Caco-2 (cell line): ENCODE measurements at regions not wholly inside any gene's neighbourhood (a gene's known extent, or its start where the extent isn't known, plus 50 kb on each side); places are given as distances from the start of the nearest gene placed in this dataset.

Experiments used
- BruUV-seq: library from RNA; stranded (reverse); fragments of 400-500 nt; replicated peaks from 2 replicates; lab custom pipeline; 2021; lab: Mats Ljungman, UMichigan
- CTCF ChIA-PET: fragments of 300-600 bp; sonication (Branson Sonifier 250); formaldehyde crosslinking; loops from one replicate; lab custom pipeline; 2022; ENCODE audit warnings: antibody characterized with exemption; lab: Charles Lee
- POLR2A ChIA-PET: fragments of 300-600 bp; sonication (Branson Sonifier 250); formaldehyde crosslinking; loops from one replicate; lab custom pipeline; 2022; ENCODE audit warnings: antibody characterized with exemption; lab: Charles Lee
- DNase-seq, 2 experiments: peaks; one replicate each; pipeline versions ENCODE4 v3.0.0 to v3.0.0-alpha.2; 2020 to 2022
- H3K27me3 ChIP-seq: replicated peaks from 2 replicates; pipeline ENCODE4 v1.6.0; 2011; ENCODE audit warnings: low read length; ENCODE audit not compliant: control insufficient read depth, insufficient read depth
- H3K36me3 ChIP-seq: 2 replicates; pipeline ENCODE4 v1.5.1; 2011; ENCODE audit warnings: low read length; ENCODE audit not compliant: control insufficient read depth, insufficient read depth
- H3K4me1 ChIP-seq: fragments of 250-450 bp; sonication (Bioruptor Pico); 2 replicates; pipeline ENCODE4 v1.5.1; 2020; ENCODE audit warnings: mild to moderate bottlenecking
- H3K4me3 ChIP-seq: 2 replicates; pipeline ENCODE4 v1.5.1; 2011; ENCODE audit warnings: low read depth, mild to moderate bottlenecking, control low read depth, low read length
- H3K9me3 ChIP-seq: fragments of 250-450 bp; sonication (Bioruptor Pico); 2 replicates; pipeline ENCODE4 v1.5.1; 2020; ENCODE audit warnings: mild to moderate bottlenecking, moderate library complexity
- H3K27ac Mint-ChIP-seq: one replicate; pipeline ENCODE4 v1.8.0; 2022; ENCODE audit warnings: mixed read lengths; ENCODE audit not compliant: unreplicated experiment
- H3K27me3 Mint-ChIP-seq: one replicate; pipeline ENCODE4 v1.8.0; 2022; ENCODE audit warnings: mixed read lengths; ENCODE audit not compliant: insufficient read depth, unreplicated experiment
- H3K36me3 Mint-ChIP-seq: one replicate; pipeline ENCODE4 v1.8.0; 2022; ENCODE audit warnings: mild to moderate bottlenecking, mixed read lengths; ENCODE audit not compliant: insufficient read depth, unreplicated experiment
- H3K4me1 Mint-ChIP-seq: one replicate; pipeline ENCODE4 v1.8.0; 2022; ENCODE audit warnings: low read depth, mixed read lengths; ENCODE audit not compliant: unreplicated experiment
- H3K4me3 Mint-ChIP-seq: one replicate; pipeline ENCODE4 v1.8.0; 2022; ENCODE audit warnings: mild to moderate bottlenecking, moderate library complexity, mixed read lengths; ENCODE audit not compliant: unreplicated experiment
- H3K9me3 Mint-ChIP-seq: one replicate; pipeline ENCODE4 v1.8.0; 2022; ENCODE audit warnings: mixed read lengths; ENCODE audit not compliant: unreplicated experiment
- CTCF ChIP-seq, 2 experiments: fragments of 200-600 bp in 1 of 2; IDR thresholded peaks; 1 replicate in 1 of 2; 2 replicates in 1 of 2; pipeline versions ENCODE4 v1.5.1 to v1.8.0; 2011 to 2022; ENCODE audit warnings: antibody characterized with exemption in 1 of 2, control low read depth in 1 of 2, inconsistent platforms in 1 of 2, low read depth in 1 of 2, low read length in 1 of 2, mild to moderate bottlenecking in 1 of 2, moderate library complexity in 1 of 2; ENCODE audit not compliant: insufficient read depth in 1 of 2, severe bottlenecking in 1 of 2, unreplicated experiment in 1 of 2
- intact Hi-C: fragments of 100-400 bp; cut with micrococcal nuclease; formaldehyde crosslinking; loops from one replicate; pipeline ENCODE4 v1.10.0; 2022; ENCODE audit not compliant: unreplicated experiment

DNA sequence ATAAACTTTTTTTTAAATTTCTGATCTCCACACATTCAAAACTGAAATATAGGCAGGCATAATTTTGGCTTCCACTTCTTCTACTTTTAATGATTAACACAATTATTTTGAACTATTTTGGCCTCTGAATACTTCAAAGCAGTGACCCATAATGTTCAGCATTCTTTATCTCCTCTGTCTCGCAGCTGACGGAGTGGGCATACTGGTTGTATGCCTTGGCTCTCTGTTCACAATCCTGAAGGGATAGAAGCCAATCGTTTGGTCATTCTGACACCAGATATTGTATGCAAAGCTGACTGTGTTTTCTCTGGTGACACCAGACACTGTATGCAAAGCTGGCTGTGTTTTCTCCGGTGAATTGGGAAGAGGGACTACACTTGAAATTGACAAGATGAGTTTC, 833.0 kb downstream of the EFNB2 start:
- DNase-seq: peak; percentile 37
- Mint-ChIP-seq H3K4me1 (peaks cover 8% of the 10 kb centered on the region), H3K4me3 (peak overlapping the region; percentile 32), H3K27ac (no peak overlapping the region), H3K9me3 (peaks cover 10% of the 10 kb centered on the region), H3K36me3 (no peaks in the 10 kb centered on the region), H3K27me3 (no peaks in the 10 kb centered on the region)
- ChIA-PET POLR2A (no interaction called here), CTCF (no interaction called here)
- Histone ChIP-seq H3K36me3 (no peaks in the 10 kb centered on the region), H3K4me3 (no peak overlapping the region), H3K27me3 (no peaks in the 10 kb centered on the region), H3K4me1 (peaks cover 7% of the 10 kb centered on the region; the same call in 1 of the 2 replicates), H3K9me3 (peaks cover 5% of the 10 kb centered on the region; the same call in 1 of the 2 replicates)
- TF ChIP-seq CTCF (IDR thresholded peaks at IDR 0.05; ENCODE audit: insufficient read depth in 1 of 2, low read depth in 1 of 2, low read length in 1 of 2, severe bottlenecking in 1 of 2, unreplicated experiment in 1 of 2): no peak
- intact Hi-C loops: loop anchor here (2.0 kb wide), 1 partner anchor 114 kb away; no protein-coding TSS in a partner anchor
- BruUV-seq: no TSS peak

DNA sequence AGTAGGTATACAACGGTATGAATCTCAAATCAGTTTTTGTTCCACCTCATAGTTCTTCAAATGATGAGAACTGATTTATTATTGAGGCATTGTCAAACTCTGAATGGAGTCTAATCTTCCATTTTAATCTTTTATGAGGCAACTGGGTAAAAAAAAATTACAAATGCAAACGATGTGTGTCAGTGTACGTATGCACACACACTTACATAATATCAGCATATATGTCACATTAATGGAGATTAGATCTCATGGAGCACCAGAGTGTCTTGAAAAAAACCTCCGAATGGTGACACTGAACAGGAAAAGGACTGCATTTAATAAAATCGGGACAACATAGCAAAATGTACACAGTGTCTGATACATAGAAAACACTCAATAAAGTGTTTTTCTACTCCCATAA, 842.7 kb downstream of the EFNB2 start:
- no peaks in the 10 kb centered on the region for H3K36me3 ChIP-seq
- H3K9me3 ChIP-seq: no peaks in the 10 kb centered on the region
- ChIA-PET POLR2A (no interaction called here), CTCF (no interaction called here)
- TF ChIP-seq CTCF (IDR thresholded peaks at IDR 0.05; ENCODE audit: insufficient read depth in 1 of 2, low read depth in 1 of 2, low read length in 1 of 2, severe bottlenecking in 1 of 2, unreplicated experiment in 1 of 2): no peak
- no TSS peak for BruUV-seq
- H3K4me3 ChIP-seq: no peak overlapping the region
- Mint-ChIP-seq H3K9me3 (no peaks in the 10 kb centered on the region), H3K4me3 (no peak overlapping the region), H3K27me3 (peaks cover 2% of the 10 kb centered on the region), H3K27ac (no peak overlapping the region), H3K4me1 (no peaks in the 10 kb centered on the region), H3K36me3 (no peaks in the 10 kb centered on the region)
- H3K4me1 ChIP-seq: no peaks in the 10 kb centered on the region
- intact Hi-C loops: no loop called here
- no peaks in the 10 kb centered on the region for H3K27me3 ChIP-seq
- no peak for DNase-seq

DNA sequence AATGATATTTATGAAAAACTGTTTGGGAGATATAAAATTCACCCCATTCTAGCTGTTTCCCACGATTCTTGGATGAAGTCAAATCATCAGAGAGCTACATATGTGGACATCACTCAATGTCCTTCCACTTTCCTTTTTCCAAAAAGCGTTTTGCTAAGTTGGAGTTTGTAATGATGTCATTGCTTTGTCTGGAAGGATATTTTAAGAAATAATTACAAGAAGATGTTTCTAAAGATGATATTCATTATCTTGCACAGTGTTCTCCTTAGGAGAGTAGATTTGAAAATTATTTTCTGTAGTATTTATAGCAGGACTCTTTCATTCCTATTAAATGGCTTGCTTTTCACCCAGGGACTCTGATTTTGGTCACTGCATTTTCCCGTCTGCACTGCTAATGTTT, 851.2 kb downstream of the EFNB2 start:
- no peaks in the 10 kb centered on the region for H3K36me3 Mint-ChIP-seq
- H3K9me3 ChIP-seq: no peaks in the 10 kb centered on the region
- no peaks in the 10 kb centered on the region for H3K4me1 Mint-ChIP-seq
- ChIA-PET CTCF (no interaction called here), POLR2A (no interaction called here)
- H3K4me3 Mint-ChIP-seq: no peak overlapping the region
- no peak for DNase-seq
- no peaks in the 10 kb centered on the region for H3K4me1 ChIP-seq
- H3K4me3 ChIP-seq: no peak overlapping the region
- H3K36me3 ChIP-seq: no peaks in the 10 kb centered on the region
- peaks cover 3% of the 10 kb centered on the region for H3K27me3 Mint-ChIP-seq
- no peak overlapping the region for H3K27ac Mint-ChIP-seq
- no TSS peak for BruUV-seq
- intact Hi-C loops: no loop called here
- no peak for TF ChIP-seq CTCF (IDR thresholded peaks at IDR 0.05; ENCODE audit: insufficient read depth in 1 of 2, low read depth in 1 of 2, low read length in 1 of 2, severe bottlenecking in 1 of 2, unreplicated experiment in 1 of 2)
- H3K27me3 ChIP-seq: no peaks in the 10 kb centered on the region
- H3K9me3 Mint-ChIP-seq: no peaks in the 10 kb centered on the region
